H1 (cell line): ENCODE measurements at regions not wholly inside any gene's neighbourhood (a gene's known extent, or its start where the extent isn't known, plus 50 kb on each side); places are given as distances from the start of the nearest gene placed in this dataset.

Experiments used
- CTCF ChIA-PET: fragments of 300-600 bp; sonication (Branson Sonifier 250); formaldehyde crosslinking; loops from one replicate; lab custom pipeline; 2021; ENCODE audit not compliant: partially characterized antibody; lab: Charles Lee
- POLR2A ChIA-PET: fragments of 300-600 bp; sonication (Branson Sonifier 250); formaldehyde crosslinking; loops from one replicate; lab custom pipeline; 2021; ENCODE audit warnings: inconsistent platforms; ENCODE audit not compliant: partially characterized antibody; lab: Charles Lee
- DNase-seq, 2 experiments: peaks; one replicate each; pipeline versions ENCODE4 v3.0.0 to v3.0.0-alpha.2; 2010 to 2022; ENCODE audit warnings: low spot score in 2 of 2, low read depth in 1 of 2, mixed read lengths in 1 of 2
- FAIRE-seq: peaks from 2 replicates; lab custom pipeline; 2011; peaks lifted over from hg19 to GRCh38; lab: Jason Lieb, UNC
- H2AFZ ChIP-seq: 2 replicates; pipeline ENCODE4 v1.8.1; 2012; ENCODE audit warnings: low read length, inconsistent platforms
- H2AK5ac ChIP-seq: 2 replicates; pipeline ENCODE4 v1.6.1; 2013; ENCODE audit warnings: low read depth, low read length
- H2BK120ac ChIP-seq: replicated peaks from 2 replicates; pipeline ENCODE3; 2013; ENCODE audit warnings: low read depth, low read length, inconsistent platforms
- H2BK12ac ChIP-seq: 2 replicates; pipeline ENCODE4 v1.6.1; 2013; ENCODE audit warnings: low read depth, low read length
- H2BK15ac ChIP-seq: 2 replicates; pipeline ENCODE4 v1.6.1; 2013; ENCODE audit warnings: low read length
- H2BK20ac ChIP-seq: 2 replicates; pipeline ENCODE4 v1.6.1; 2013; ENCODE audit warnings: low read length
- H2BK5ac ChIP-seq: 2 replicates; pipeline ENCODE4 v1.6.1; 2013; ENCODE audit warnings: low read depth, low read length
- H3K14ac ChIP-seq: 2 replicates; pipeline ENCODE4 v1.6.1; 2013; ENCODE audit warnings: inconsistent platforms; ENCODE audit not compliant: insufficient read length
- H3K18ac ChIP-seq: 2 replicates; pipeline ENCODE4 v1.6.1; 2013; ENCODE audit warnings: low read length; ENCODE audit errors: extremely low read depth
- H3K23ac ChIP-seq: 2 replicates; pipeline ENCODE4 v1.6.1; 2013; ENCODE audit warnings: inconsistent platforms; ENCODE audit not compliant: insufficient read length
- H3K23me2 ChIP-seq: 2 replicates; pipeline ENCODE4 v1.6.1; 2013; ENCODE audit warnings: low read depth, low read length
- H3K27ac ChIP-seq: 2 replicates; pipeline ENCODE4 v1.6.1; 2011; ENCODE audit warnings: low read depth, low read length, inconsistent platforms
- H3K27me3 ChIP-seq, 4 experiments: replicated peaks in 1 of 4; 1 replicate in 1 of 4; 2 replicates in 3 of 4; pipeline versions ENCODE4 v1.6.1 to v1.8.1; 2011 to 2013; ENCODE audit warnings: low read length in 3 of 4, mild to moderate bottlenecking in 3 of 4, inconsistent platforms in 2 of 4, mixed read lengths in 2 of 4, moderate library complexity in 1 of 4; ENCODE audit not compliant: control insufficient read depth in 3 of 4, insufficient read depth in 3 of 4; ENCODE audit errors: extremely low read depth in 1 of 4
- H3K36me3 ChIP-seq, 4 experiments: 2 replicates each; pipeline versions ENCODE4 v1.6.1 to v1.8.1; 2011 to 2013; ENCODE audit warnings: mild to moderate bottlenecking in 4 of 4, low read length in 3 of 4, moderate library complexity in 2 of 4, control low read depth in 1 of 4, inconsistent platforms in 1 of 4; ENCODE audit not compliant: insufficient read depth in 4 of 4, control insufficient read depth in 2 of 4
- H3K4ac ChIP-seq: replicated peaks from 2 replicates; pipeline ENCODE3; 2013; ENCODE audit warnings: low read length, low read depth, mixed read lengths, inconsistent platforms; ENCODE audit not compliant: insufficient read length
- H3K4me1 ChIP-seq, 4 experiments: replicated peaks in 1 of 4; 1 replicate in 1 of 4; 2 replicates in 3 of 4; pipeline versions ENCODE4 v1.6.1 to v1.8.1; 2011 to 2013; ENCODE audit warnings: low read length in 3 of 4, inconsistent platforms in 2 of 4, mixed read lengths in 1 of 4; ENCODE audit not compliant: insufficient read depth in 4 of 4, control insufficient read depth in 3 of 4
- H3K4me2 ChIP-seq, 2 experiments: 2 replicates each; pipeline versions ENCODE4 v1.6.1 to v1.8.1; 2011 to 2013; ENCODE audit warnings: low read depth in 2 of 2, low read length in 2 of 2, control low read depth in 1 of 2, inconsistent platforms in 1 of 2, mild to moderate bottlenecking in 1 of 2; ENCODE audit not compliant: insufficient read depth in 1 of 2
- H3K4me3 ChIP-seq, 4 experiments: fragments of 200-600, 300-600 bp in 1 of 4; sonication (generic), shearing (Covaris generic), sonication (Bioruptor Twin) in 1 of 4; 2 replicates each; pipeline versions ENCODE4 v1.5.1 to v1.8.1; 2011 to 2016; ENCODE audit warnings: low read length in 4 of 4, low read depth in 3 of 4, control low read depth in 2 of 4, inconsistent platforms in 2 of 4, mild to moderate bottlenecking in 2 of 4, mixed read lengths in 1 of 4, moderate library complexity in 1 of 4; ENCODE audit not compliant: insufficient read depth in 2 of 4; ENCODE audit errors: extremely low read depth in 1 of 4
- H3K56ac ChIP-seq: replicated peaks from 2 replicates; pipeline ENCODE3; 2013; ENCODE audit warnings: low read depth, mild to moderate bottlenecking, mixed read lengths, low read length, inconsistent platforms; ENCODE audit not compliant: insufficient read length
- H3K79me1 ChIP-seq: 2 replicates; pipeline ENCODE4 v1.6.1; 2013; ENCODE audit warnings: low read depth, low read length, control low read depth
- H3K79me2 ChIP-seq, 2 experiments: 2 replicates each; pipeline versions ENCODE4 v1.6.1 to v1.8.1; 2012 to 2013; ENCODE audit warnings: low read length in 2 of 2, mild to moderate bottlenecking in 2 of 2, inconsistent platforms in 1 of 2; ENCODE audit not compliant: insufficient read depth in 2 of 2, control insufficient read depth in 1 of 2
- H3K9ac ChIP-seq, 4 experiments: replicated peaks in 1 of 4; 1 replicate in 1 of 4; 2 replicates in 3 of 4; pipeline versions ENCODE4 v1.6.1 to v1.8.1; 2011 to 2013; ENCODE audit warnings: low read depth in 3 of 4, low read length in 3 of 4, control low read depth in 2 of 4, mild to moderate bottlenecking in 2 of 4, moderate library complexity in 2 of 4, inconsistent platforms in 1 of 4; ENCODE audit errors: extremely low read depth in 1 of 4
- H3K9me3 ChIP-seq, 2 experiments: 2 replicates each; pipeline versions ENCODE4 v1.6.1 to v1.8.1; 2012 to 2013; ENCODE audit warnings: mild to moderate bottlenecking in 2 of 2, moderate library complexity in 2 of 2, control low read depth in 1 of 2, inconsistent platforms in 1 of 2, low read depth in 1 of 2, low read length in 1 of 2, mixed read lengths in 1 of 2; ENCODE audit not compliant: insufficient read depth in 2 of 2
- H4K20me1 ChIP-seq, 2 experiments: replicated peaks in 1 of 2; 2 replicates each; pipeline versions ENCODE3 to v1.8.1; 2011 to 2013; ENCODE audit warnings: inconsistent platforms in 2 of 2, low read length in 2 of 2, mild to moderate bottlenecking in 1 of 2; ENCODE audit not compliant: insufficient read depth in 2 of 2, control insufficient read depth in 1 of 2
- H4K5ac ChIP-seq: 2 replicates; pipeline ENCODE4 v1.6.1; 2013; ENCODE audit warnings: low read length, low read depth, mixed read lengths, inconsistent platforms; ENCODE audit not compliant: insufficient read length
- H4K8ac ChIP-seq: 2 replicates; pipeline ENCODE4 v1.8.0; 2013; ENCODE audit warnings: mild to moderate bottlenecking, moderate library complexity, low read length, inconsistent platforms; ENCODE audit not compliant: insufficient read depth; ENCODE audit errors: extremely low read depth
- H4K91ac ChIP-seq: replicated peaks from 2 replicates; pipeline ENCODE3; 2013; ENCODE audit warnings: low read length, mixed read lengths, inconsistent platforms; ENCODE audit not compliant: insufficient read length
- CHD2 ChIP-seq: IDR thresholded peaks from 2 replicates; pipeline ENCODE4 v1.6.1; 2012; ENCODE audit warnings: low read length, improper control_type of control experiment
- FOSL1 ChIP-seq: IDR thresholded peaks from 2 replicates; pipeline ENCODE4 v1.6.1; 2011; ENCODE audit warnings: mild to moderate bottlenecking, low read depth, low read length, moderate library complexity; ENCODE audit not compliant: insufficient read depth
- KDM4A ChIP-seq: IDR thresholded peaks from one replicate; pipeline ENCODE4 v1.7.1; 2012; ENCODE audit warnings: low read depth, mild to moderate bottlenecking, moderate library complexity, low read length, inconsistent platforms; ENCODE audit not compliant: severe bottlenecking
- POU5F1 ChIP-seq: IDR thresholded peaks from 2 replicates; pipeline ENCODE4 v1.6.1; 2011; ENCODE audit warnings: low read depth, mild to moderate bottlenecking, low read length, moderate library complexity
- WGBS, 2 experiments: shearing (Covaris generic) in 1 of 2; methylation state at CpG; one replicate each; pipeline versions ENCODE4 v1.1.6 to v1.1.7; 2013 to 2015; ENCODE audit warnings: low lambda C conversion rate in 2 of 2, mixed read lengths in 2 of 2, inconsistent platforms in 1 of 2, low coverage in 1 of 2, missing lambda C conversion rate in 1 of 2; ENCODE audit not compliant: insufficient replicate concordance in 2 of 2, insufficient coverage in 1 of 2, insufficient read length in 1 of 2; ENCODE audit errors: extremely low coverage in 1 of 2, missing lambda C conversion rate in 1 of 2; 5-methylcytosine and 5-hydroxymethylcytosine counted together
- TF ChIP-seq, protein P1 (sequence below): IDR thresholded peaks from 2 replicates; pipeline ENCODE4 v1.6.1; 2012; ENCODE audit warnings: low read length, inconsistent platforms

DNA sequence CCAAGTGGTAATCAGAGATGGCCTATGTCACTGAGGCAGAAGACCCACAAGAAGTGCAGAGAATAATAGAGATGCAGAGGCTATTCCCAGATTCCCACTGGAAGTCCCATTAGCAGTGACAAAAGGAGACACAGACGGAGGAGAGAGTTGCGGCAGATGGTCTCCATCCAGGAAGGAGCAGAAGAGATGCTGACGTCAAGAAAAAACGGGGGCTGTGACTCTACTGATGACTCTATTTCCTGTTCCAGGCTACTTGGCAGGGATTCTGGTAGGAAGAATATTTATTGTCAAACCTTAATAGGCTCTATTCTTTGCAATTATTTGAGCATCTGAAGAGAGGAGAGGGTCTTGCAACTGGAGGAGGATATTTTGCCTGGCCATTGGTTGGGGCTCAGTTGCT lies 246.0 kb upstream of the ECI2 start:
- H2AFZ ChIP-seq: no peak overlapping the region
- FAIRE-seq: no peak
- TF ChIP-seq CHD2 (no peak), FOSL1 (no peak), POU5F1 (no peak), KDM4A (no peak)
- TF ChIP-seq, protein P1, sequence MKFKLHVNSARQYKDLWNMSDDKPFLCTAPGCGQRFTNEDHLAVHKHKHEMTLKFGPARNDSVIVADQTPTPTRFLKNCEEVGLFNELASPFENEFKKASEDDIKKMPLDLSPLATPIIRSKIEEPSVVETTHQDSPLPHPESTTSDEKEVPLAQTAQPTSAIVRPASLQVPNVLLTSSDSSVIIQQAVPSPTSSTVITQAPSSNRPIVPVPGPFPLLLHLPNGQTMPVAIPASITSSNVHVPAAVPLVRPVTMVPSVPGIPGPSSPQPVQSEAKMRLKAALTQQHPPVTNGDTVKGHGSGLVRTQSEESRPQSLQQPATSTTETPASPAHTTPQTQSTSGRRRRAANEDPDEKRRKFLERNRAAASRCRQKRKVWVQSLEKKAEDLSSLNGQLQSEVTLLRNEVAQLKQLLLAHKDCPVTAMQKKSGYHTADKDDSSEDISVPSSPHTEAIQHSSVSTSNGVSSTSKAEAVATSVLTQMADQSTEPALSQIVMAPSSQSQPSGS: no peak

More for the DNA sequence above, 246.0 kb upstream of the ECI2 start:
- Histone ChIP-seq H2AK5ac (no peak overlapping the region), H2BK20ac (no peak overlapping the region; the same call in 1 of the 2 replicates), H3K23me2 (no peaks in the 10 kb centered on the region), H2BK120ac (no peak overlapping the region), H3K9ac (no peak overlapping the region), H4K20me1 (no peaks in the 10 kb centered on the region), H3K36me3 (no peaks in the 10 kb centered on the region; a peak in 1 of 8 replicates), H3K27me3 (no peaks in the 10 kb centered on the region), H3K23ac (no peak overlapping the region), H3K4me1 (peaks cover 0 to 12% (median 4%) of the 10 kb centered on the region in 4 experiments; a peak in 5 of 7 replicates), H3K79me1 (no peaks in the 10 kb centered on the region), H2BK5ac (no peak overlapping the region), H4K91ac (no peak overlapping the region), H3K56ac (no peak overlapping the region), H3K14ac (no peak overlapping the region), H3K27ac (no peak overlapping the region), H3K79me2 (no peaks in the 10 kb centered on the region), H3K9me3 (no peaks in the 10 kb centered on the region), H3K4me3 (no peak overlapping the region), H2BK12ac (no peak overlapping the region), H4K8ac (no peak overlapping the region), H3K4me2 (no peak overlapping the region), H4K5ac (no peak overlapping the region), H2BK15ac (no peak overlapping the region), H3K18ac (no peak overlapping the region), H3K4ac (no peak overlapping the region)
- ChIA-PET CTCF (no interaction called here), POLR2A (no interaction called here)
- WGBS, 2 experiments: 96% methylated on average over 4 of the region's 4 CpGs; no CpG with 5 or more reads in 1 of the 2 experiments
- no peak for DNase-seq
